RWPE2 (cell line): ENCODE measurements at regions not wholly inside any gene's neighbourhood (a gene's known extent, or its start where the extent isn't known, plus 50 kb on each side); places are given as distances from the start of the nearest gene placed in this dataset.

Experiments
- ATAC-seq: fragments of 200-7000 bp; cut with Tn5 transposase; 3 replicates; pipeline ENCODE4 v1.9.1; 2021; ENCODE audit warnings: low read depth
- DNase-seq: peaks from one replicate; pipeline ENCODE4 v3.0.0-alpha.2; 2020; ENCODE audit warnings: low spot score
- H3K27ac ChIP-seq: fragments of 450-650 bp; 2 replicates; pipeline ENCODE4 v1.5.1; 2017; ENCODE audit warnings: mild to moderate bottlenecking; ENCODE audit not compliant: poor library complexity, severe bottlenecking
- H3K27me3 ChIP-seq: fragments of 250-450 bp; sonication (Bioruptor Pico); 2 replicates; pipeline ENCODE4 v1.5.1; 2021; ENCODE audit warnings: mild to moderate bottlenecking, moderate library complexity; ENCODE audit not compliant: insufficient read depth, poor library complexity, severe bottlenecking
- H3K36me3 ChIP-seq: fragments of 250-450 bp; sonication (Bioruptor Pico); 2 replicates; pipeline ENCODE4 v1.5.1; 2020; ENCODE audit warnings: low read depth, mild to moderate bottlenecking, moderate library complexity
- H3K4me1 ChIP-seq: fragments of 250-450 bp; sonication (Bioruptor Pico); 2 replicates; pipeline ENCODE4 v1.5.1; 2021; ENCODE audit warnings: mild to moderate bottlenecking, moderate library complexity; ENCODE audit not compliant: insufficient read depth, poor library complexity, severe bottlenecking
- H3K4me3 ChIP-seq: fragments of 250-450 bp; sonication (Bioruptor Pico); 2 replicates; pipeline ENCODE4 v1.5.1; 2021; ENCODE audit warnings: mild to moderate bottlenecking, moderate library complexity; ENCODE audit not compliant: severe bottlenecking
- H3K9me3 ChIP-seq: fragments of 250-450 bp; sonication (Bioruptor Pico); 2 replicates; pipeline ENCODE4 v1.5.1; 2021; ENCODE audit warnings: mild to moderate bottlenecking, moderate library complexity; ENCODE audit not compliant: severe bottlenecking
- CTCF ChIP-seq: fragments of 450-650 bp; IDR thresholded peaks from one replicate; pipeline ENCODE4 v1.5.1; 2017; ENCODE audit warnings: mild to moderate bottlenecking, moderate library complexity; ENCODE audit not compliant: poor library complexity, severe bottlenecking

DNA sequence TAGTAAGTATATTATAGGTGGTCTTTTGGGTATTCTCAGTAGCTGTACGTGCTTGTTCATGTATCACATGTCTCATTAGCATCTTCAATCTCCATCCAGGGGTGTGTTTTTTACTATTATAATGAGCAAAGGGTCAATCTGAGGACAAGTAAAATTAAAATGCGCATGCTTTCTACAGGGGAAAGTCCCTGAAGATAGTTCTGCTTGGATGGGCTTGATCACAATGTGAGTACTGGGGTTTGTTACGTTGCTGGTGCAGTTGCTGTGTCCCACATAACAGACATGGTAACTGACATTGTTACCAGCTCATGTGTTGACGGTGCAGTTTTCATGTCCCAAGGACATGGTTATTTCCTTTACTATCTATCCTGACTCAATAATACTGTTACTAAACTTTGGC is 65.9 kb downstream of the UCHL1 start:
- no peaks in the 10 kb centered on the region for H3K36me3 ChIP-seq
- TF ChIP-seq CTCF, result no peak
- DNase-seq (no peak), ATAC-seq (no peak)
- peaks cover 26% of the 10 kb centered on the region for H3K4me1 ChIP-seq
- H3K27ac ChIP-seq, result no peak overlapping the region
- no peaks in the 10 kb centered on the region for H3K27me3 ChIP-seq
- H3K4me3 ChIP-seq, result no peak overlapping the region
- peaks cover 3% of the 10 kb centered on the region for H3K9me3 ChIP-seq

DNA sequence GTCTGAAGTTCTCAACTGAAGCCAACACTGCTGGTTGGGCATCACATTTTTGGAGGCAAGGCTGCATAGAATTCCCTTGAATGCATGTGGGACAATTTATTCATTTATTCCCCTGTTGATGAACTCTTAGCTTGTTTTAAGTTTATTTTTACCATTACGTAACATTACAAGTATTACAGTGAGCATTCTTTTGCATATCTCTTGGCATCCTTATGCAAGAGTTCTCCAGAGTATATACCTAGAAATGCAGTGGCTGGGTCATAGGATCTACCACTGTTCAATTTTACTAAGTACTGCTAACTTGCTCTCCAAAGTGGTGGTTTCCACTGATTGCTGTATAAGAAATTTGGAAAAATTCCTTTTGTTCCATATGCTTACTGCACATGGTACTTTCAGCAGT is 66.5 kb downstream of the UCHL1 start:
- no peaks in the 10 kb centered on the region for H3K36me3 ChIP-seq
- H3K9me3 ChIP-seq, result peaks cover 3% of the 10 kb centered on the region
- H3K4me1 ChIP-seq, result peaks cover 26% of the 10 kb centered on the region
- no peak overlapping the region for H3K27ac ChIP-seq
- no peaks in the 10 kb centered on the region for H3K27me3 ChIP-seq
- H3K4me3 ChIP-seq, result no peak overlapping the region
- DNase-seq, result no peak
- no peak for ATAC-seq
- TF ChIP-seq CTCF, result no peak

DNA sequence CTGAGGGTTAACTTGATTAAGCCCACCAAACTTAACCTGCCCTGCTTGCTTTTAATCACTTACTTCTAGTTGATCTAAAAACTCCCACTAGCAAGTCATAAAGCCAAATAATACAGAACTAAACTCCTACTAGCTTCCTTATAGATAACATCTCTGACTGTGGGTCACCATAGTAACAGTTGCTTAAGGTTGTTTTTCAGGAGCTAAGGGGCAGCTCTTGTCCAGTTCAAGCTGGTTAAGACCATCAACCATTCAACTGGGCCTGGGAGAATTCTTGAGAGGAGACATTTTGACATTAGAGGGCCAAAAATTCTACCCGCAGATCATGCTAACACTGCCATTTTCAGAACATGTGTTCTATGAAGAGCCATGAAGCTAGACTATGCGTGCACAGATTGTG is 67.0 kb downstream of the UCHL1 start:
- H3K9me3 ChIP-seq, result peaks cover 3% of the 10 kb centered on the region
- no peak for DNase-seq
- no peaks in the 10 kb centered on the region for H3K27me3 ChIP-seq
- no peak for TF ChIP-seq CTCF
- peaks cover 24% of the 10 kb centered on the region for H3K4me1 ChIP-seq
- H3K36me3 ChIP-seq, result no peaks in the 10 kb centered on the region
- ATAC-seq, result no peak
- no peak overlapping the region for H3K4me3 ChIP-seq
- no peak overlapping the region for H3K27ac ChIP-seq

GRCh38 chr4:41324861-41325260 is 68.1 kb downstream of the UCHL1 start:
- no peak for TF ChIP-seq CTCF
- DNase-seq, result no peak

GRCh38 chr4:41325901-41326300 is 69.2 kb downstream of the UCHL1 start:
- H3K9me3 ChIP-seq, result peaks cover 3% of the 10 kb centered on the region
- TF ChIP-seq CTCF, result no peak
- H3K27me3 ChIP-seq, result no peaks in the 10 kb centered on the region
- H3K4me1 ChIP-seq, result peaks cover 2% of the 10 kb centered on the region
- H3K36me3 ChIP-seq, result peaks cover 1% of the 10 kb centered on the region; the same call in 1 of the 2 replicates
- H3K4me3 ChIP-seq, result no peak overlapping the region
- no peak for DNase-seq
- H3K27ac ChIP-seq, result no peak overlapping the region
- no peak for ATAC-seq

More at GRCh38 chr4:41324861-41325260, 68.1 kb downstream of the UCHL1 start:
- no peak for ATAC-seq
- Histone ChIP-seq H3K27ac (no peak overlapping the region), H3K9me3 (peaks cover 3% of the 10 kb centered on the region), H3K36me3 (no peaks in the 10 kb centered on the region), H3K4me3 (no peak overlapping the region), H3K4me1 (peaks cover 13% of the 10 kb centered on the region), H3K27me3 (no peaks in the 10 kb centered on the region)
